Keratinocyte (primary cell): ENCODE measurements at regions not wholly inside any gene's neighbourhood (a gene's known extent, or its start where the extent isn't known, plus 50 kb on each side); places are given as distances from the start of the nearest gene placed in this dataset.

Source experiments
- CTCF ChIP-seq, 3 experiments: IDR thresholded peaks in 1 of 3; conservative IDR thresholded peaks in 1 of 3; optimal IDR thresholded peaks in 1 of 3; 2 replicates in 2 of 3; 3 replicates in 1 of 3; pipeline versions ENCODE3 to v1.5.1; 2011; ENCODE audit warnings: low read length in 3 of 3, mild to moderate bottlenecking in 3 of 3, moderate library complexity in 2 of 3, control low read depth in 1 of 3, inconsistent platforms in 1 of 3; ENCODE audit not compliant: insufficient read depth in 2 of 3; ENCODE audit errors: extremely low read depth in 1 of 3
- EZH2 ChIP-seq: IDR thresholded peaks from one replicate; pipeline ENCODE4 v1.6.1; 2012; ENCODE audit warnings: inconsistent platforms, mild to moderate bottlenecking, low read length, moderate library complexity

DNA sequence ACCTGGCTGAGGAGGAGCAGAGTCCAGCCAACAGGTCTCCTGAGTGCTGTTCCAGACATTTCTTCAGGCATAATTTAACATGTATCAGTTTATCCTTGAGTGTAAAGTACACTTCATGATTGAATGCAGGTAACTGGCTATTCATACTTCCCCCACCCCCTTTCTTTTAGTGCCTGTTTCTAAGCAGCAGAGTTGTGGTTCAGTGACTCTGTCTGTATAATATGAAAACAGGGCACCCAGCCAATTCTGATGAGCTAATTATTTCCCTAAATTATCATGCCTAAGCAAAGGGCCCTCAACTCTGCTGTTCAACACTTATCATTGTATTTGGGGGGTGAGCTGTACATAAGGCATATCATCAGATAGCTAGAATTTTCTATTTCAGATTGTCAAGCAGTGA is 51.9 kb upstream of the ZSWIM6 start:
- TF ChIP-seq CTCF (optimal IDR thresholded peaks at IDR 0.05 in 1 of 3, IDR thresholded peaks at IDR 0.05 in 1 of 3, conservative IDR thresholded peaks at IDR 0.05 in 1 of 3; ENCODE audit: extremely low read depth in 1 of 3, insufficient read depth in 2 of 3, low read length in 3 of 3) = no peak
- TF ChIP-seq EZH2 = no peak
